Stimulated activated CD8-positive, alpha-beta memory T cell treated with anti-CD3 and anti-CD28 coated beads, Interleukin-12 subunit alpha, Interleukin-12 subunit beta, amount 100 ng/mL, for 4 hours (primary cell): ENCODE measurements at regions not wholly inside any gene's neighbourhood (a gene's known extent, or its start where the extent isn't known, plus 50 kb on each side); places are given as distances from the start of the nearest gene placed in this dataset.

Experiments
- DNase-seq: peaks from one replicate; pipeline ENCODE4 v3.0.0-alpha.2; 2020; ENCODE audit warnings: low read depth

DNA sequence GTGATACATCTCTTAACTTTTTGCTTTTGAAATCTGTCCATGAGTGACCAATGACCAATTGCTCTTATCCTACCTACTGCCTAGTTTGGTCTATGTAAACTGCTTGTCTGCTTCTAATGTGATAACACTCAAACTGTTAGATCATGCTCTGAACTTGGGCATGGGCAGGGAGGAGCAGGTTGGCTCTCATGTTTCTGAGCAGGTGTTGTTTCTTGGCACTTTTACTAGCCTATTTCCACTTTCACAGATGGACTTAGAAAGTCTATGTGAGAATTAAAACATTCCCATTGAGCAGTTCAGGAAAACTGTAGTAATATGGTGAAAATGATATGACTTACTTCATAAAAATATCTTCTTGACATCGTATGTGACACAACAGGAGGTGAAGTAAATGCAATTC lies 538.4 kb downstream of the HACE1 start:
- no peak for DNase-seq

DNA sequence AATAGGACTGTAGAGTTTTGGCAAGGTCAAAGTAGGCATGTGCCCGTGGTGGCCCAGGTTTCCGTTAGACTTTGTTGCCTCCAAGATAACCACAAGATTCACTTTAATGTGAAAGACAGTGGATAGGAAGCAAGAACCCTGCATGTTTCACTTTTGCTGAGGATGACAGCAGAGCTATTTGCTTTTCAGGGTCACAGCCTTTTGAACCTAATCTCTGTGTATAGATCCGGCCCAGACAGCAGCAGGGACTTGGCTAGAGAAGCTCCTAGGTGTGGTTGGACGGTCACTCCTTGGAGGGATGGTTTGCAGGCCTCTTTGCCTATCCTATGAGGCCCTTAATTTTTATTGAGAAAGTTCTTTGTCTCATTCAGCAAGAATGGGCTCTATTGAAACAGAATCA lies 538.8 kb downstream of the HACE1 start:
- no peak for DNase-seq

DNA sequence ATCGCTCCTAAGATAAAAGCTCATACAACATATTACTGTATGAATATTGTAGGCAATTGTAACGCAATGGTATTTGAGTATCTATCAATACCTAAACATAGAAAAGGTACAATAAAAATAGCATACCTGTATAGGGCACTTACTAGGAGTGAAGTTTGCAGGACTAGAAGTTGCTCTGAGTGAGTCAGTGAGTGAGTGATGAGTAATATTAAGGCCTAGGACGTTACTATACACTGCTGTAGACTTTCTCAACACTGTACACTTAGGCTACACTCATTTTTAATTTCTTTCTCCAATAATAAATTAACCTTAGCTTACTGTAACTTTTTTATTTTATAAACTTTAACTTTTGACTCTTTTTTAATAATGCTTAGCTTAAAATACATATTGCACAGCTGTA lies 546.9 kb downstream of the HACE1 start:
- no peak for DNase-seq

DNA sequence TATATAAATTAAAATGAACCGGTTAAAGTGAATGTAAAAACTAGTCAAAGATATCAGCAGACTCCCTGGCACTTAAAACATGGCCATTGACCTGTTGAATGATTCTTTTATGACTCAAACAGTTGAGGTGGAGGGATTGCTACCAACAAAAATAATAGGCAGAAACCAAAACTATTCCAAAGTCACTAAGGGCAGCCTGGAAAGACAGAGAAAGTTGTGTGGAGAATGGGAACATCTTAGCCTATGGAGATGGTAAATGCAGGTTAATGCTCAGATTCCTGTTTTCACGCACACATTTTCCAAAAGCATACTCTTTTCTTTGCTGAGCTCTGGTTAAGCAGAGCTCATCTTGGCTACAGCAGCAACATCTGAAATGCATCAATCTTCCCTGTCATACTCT lies 553.5 kb downstream of the HACE1 start:
- DNase-seq, result no peak

DNA sequence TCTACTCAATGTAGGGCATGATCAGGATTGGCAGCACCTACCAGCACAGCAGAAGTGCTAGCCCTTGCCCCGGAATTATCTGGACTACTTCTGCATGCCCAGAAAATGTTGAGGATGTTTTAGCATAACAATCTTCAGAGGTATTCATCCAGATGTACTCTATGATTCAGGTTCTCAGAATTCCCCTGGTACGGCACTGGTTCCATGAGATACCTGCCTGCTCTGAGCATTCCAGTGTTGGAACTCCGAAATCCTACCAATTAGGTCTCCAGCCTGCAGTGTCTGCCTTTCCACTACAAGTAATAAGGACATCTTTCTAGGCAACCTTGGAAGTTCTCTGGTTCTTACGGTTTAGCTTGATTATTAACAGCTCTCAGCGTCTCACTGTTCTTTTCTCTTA lies 554.5 kb downstream of the HACE1 start:
- no peak for DNase-seq

DNA sequence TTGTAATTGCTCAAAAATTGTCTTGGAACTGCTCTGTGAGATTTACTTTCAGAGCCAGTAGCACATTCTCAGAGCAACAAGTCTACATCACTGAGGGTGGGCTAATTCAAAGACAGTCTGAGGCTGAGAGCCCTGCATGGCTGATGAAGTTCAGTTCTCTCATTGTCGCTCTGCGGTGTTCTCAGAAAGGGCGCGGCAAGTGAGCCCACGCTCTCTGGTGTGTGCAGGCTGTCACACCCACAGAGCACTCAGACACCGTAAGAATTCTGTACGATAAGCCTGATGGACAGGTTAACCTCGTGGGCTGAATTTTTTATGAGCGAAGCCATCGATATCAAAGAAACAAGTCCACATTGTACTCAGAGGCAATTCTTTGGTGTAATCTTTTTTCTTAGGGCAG lies 557.8 kb downstream of the HACE1 start:
- no peak for DNase-seq

DNA sequence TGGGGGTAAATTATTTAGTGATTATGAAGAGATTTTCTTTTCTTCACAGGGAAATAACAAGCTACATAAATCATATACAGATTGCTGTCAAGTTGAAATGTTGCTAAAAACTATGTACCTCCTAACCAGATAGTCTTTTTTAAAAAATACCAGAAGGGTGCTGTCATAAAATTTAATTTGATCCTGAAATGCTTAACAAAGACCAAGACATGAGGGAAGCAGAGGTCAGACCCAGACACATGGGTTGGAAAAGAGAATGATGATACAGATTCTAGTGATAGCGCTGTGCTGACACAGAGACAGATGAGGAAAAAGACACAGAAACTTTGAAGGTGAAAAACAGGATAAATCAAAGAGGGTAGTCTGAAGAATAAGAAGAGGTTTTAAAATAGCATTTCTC lies 573.1 kb downstream of the HACE1 start:
- DNase-seq, result no peak

DNA sequence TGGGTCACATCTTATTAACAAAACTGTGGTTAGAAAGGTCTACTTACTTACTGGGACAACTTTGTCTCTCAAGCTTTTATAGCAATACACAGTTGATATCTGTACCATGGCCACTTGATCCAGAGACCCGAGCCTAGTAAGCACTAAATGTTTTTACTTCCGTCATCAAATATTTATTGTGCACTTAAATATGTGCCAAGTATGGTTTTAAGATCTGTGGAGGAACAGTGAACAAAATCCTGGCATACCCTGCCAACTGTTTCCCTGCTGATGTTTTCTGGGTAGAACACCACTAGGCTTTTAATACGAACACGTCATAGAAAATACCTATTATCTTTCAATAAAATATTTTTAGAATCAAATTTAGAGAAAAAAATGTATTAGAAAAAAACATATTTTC lies 574.8 kb downstream of the HACE1 start:
- no peak for DNase-seq

DNA sequence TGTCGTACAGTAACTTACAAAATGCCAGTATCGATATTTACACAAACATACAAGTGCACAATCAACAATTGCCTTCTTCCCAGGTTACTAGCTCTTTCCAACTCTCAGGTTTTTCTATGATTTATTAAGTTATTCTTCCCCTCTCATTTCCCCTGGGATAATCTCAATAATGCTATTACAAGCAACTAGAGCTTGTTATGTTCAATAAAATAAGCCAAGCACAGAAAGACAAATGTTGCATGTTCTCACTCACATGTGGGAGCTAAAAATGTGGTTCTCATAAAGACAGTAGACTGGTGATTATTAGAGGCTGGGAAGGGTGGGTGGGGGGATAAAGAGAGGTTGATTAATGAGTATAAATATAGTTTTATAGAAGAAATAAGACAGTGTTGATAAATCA lies 577.1 kb downstream of the HACE1 start:
- DNase-seq, result no peak

DNA sequence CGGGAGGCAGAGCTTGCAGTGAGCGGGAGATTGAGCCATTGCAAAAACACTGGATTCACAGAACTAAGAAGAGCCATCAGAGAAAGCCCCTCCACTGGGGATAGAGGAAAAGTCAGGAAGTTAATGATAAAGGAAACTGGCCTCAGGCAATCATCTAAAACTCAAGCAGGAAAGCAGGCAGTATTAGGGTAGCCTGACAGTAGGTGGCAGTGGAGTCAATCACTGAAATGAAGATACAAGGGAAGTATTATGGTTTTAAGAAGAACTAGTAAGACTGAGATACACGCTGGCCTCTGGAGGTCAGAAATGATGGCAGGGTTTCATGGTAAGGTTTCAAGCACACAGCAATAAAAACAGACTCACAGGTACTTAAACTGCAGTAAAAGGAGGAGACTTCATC lies 578.3 kb downstream of the HACE1 start:
- DNase-seq, result no peak

DNA sequence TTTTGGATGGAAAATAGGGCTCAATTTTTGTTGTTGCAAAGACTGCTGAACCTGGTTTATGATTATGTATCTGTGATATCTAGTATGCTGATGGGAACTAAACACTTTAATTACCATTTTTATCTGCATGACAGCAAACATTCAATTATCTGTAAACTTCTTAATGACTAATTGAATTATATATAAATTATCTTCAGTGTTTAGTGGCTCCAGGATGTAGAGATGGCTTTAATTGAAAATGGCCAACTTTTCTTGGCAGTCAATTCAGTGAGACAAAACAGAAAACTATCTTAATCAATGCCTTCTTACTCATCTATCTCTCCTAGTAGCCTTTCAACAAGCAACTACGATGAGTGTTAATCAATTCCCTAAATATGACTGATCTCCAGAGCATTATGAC lies 591.3 kb downstream of the HACE1 start:
- DNase-seq, result no peak

DNA sequence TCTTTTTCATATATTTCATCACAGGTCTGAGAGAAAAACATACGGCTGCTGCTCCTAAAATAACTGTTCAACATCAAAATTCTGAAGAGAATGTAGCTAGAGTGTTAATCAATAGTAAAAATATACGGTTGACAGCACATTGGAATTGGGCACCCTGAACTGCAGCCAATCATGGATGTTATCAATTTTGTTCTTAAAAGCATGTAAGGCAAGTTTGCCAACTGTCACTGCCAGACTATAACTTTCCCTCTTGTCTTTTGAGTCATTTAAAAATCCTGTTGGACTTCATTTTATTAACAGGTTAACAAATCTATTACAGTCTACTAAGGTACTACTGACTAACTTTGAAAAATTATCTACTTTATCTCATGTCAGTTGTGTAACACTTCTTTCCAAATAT lies 592.8 kb downstream of the HACE1 start:
- no peak for DNase-seq

DNA sequence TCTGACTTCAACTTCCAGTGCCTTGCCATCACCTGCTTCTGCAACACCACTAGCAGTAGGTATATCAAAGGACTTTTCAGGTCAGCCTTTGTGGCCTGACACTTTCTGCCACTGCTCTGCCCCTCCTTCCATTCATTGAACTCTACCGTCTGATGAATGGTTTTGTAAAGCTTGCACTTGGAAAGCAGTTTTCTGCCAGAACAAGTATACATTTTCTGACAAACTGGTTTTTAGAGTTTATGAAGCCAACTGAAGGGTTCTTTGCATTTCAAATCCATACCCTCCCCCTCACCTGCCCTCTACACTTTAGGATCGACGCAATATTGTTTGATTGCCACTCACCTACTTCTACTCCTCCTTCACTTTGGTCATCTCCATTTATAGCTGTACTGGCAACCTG lies 603.1 kb downstream of the HACE1 start:
- DNase-seq, result no peak

DNA sequence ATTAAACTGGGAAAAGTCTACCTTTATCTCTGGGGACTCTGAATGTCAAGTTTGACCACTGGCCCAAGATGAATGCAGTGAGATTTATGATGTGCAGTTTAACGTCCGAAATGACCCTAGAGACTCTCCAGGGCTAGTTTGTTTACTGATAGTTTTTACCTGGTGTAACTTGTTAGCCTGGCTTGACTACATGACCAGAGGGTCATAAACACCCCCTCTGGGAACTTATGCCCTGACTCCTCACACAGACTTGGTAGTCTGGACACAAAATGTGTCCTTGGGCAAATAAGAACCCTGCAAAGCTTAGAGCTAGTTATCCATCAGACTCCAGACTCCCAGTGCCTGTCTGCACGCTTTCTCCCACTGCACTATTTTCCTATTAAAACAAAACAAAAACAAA lies 606.5 kb downstream of the HACE1 start:
- DNase-seq, result no peak

DNA sequence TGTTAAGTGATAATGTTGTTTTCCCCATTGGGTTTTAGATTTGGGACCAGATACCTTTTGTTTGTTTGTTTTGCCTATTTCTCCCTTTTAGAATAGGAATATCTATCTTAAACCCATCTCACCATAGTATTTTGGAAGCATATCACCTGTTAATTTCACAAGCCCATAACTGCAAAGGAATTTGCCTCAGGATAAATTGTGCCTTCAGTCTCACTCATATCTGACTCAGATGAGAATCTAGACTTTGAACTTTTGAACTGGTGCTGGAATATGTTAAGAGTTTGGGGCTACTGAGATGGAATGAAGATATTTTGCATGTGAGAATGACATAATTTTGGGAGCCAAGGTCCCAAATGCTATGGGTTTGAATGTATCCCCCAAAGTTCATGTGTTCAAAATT lies 607.4 kb downstream of the HACE1 start:
- no peak for DNase-seq

DNA sequence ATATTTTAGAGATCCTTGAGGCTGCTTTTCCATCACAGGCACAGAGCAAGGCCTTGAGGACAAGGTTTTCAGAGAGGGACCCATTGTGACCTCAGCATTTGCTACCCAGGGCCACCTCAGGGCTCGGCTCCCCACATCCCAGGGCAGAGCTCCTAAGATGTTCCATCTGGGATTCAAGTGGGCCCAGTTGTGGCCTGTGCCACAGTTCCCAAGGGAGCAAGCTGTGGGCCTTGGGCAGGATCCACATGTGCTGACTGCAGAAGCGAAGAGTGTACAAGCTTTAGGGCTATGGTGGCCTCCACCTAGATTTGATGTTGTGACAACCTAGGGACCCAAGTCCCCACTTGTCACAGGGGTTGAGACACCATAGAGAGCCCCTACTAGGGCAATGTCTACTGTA lies 608.1 kb downstream of the HACE1 start:
- no peak for DNase-seq

DNA sequence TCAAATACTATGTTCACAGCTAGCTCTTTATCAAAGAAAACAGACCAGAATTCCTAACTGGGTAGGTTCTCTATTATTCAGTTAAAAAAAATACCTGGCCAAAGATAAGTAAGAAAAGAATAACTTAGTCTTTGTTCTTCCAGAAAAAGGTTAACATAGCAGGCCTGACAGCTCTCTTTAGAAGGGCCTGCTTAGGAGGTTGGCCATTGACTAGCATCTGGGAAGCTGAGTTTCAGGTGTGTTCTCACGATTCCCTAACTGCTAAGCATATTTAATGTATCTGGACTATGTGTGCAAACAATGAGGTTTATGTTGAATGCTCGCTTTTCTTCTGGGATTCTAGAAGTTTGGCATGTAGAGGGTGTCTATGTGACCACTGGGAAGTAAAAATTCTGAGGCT lies 618.9 kb downstream of the HACE1 start:
- DNase-seq, result no peak

DNA sequence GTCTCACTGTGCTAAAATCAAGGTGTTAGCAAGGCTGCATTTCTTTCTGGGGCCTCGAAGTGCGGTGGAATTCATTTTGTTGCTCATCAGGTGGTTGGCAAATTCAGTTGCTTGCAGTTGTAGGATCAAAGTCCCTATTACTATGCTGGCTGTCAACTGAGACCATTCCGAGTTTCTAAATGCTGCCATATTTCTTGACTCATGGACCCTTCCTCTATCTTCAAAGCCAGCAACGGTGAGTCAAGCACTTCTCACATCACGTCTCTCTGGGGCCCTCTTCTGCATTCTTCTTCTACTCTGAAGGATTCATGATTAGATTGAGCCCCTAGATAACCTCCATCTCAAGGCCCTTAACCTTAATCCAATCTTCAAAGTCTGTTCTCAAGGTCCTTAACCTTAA lies 619.7 kb downstream of the HACE1 start:
- DNase-seq, result no peak

DNA sequence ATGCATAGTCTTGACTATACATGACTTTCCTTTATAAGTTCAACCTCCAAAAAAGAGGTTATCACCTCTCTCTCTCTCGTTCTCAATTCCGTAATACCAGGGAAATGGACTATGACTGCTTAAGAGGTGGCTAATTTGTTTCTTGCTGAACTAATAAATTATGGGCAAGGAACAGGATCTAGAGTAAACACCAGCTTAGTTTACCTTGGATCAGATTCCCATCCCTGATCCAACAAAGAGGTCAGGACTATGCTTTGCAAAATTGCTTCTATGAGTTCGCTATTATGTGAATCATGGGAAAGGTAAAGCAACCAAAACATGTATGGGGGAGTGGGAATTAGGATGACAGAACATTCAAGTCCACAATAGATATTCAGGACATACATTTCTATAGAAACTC lies 630.7 kb downstream of the HACE1 start:
- DNase-seq, result no peak

DNA sequence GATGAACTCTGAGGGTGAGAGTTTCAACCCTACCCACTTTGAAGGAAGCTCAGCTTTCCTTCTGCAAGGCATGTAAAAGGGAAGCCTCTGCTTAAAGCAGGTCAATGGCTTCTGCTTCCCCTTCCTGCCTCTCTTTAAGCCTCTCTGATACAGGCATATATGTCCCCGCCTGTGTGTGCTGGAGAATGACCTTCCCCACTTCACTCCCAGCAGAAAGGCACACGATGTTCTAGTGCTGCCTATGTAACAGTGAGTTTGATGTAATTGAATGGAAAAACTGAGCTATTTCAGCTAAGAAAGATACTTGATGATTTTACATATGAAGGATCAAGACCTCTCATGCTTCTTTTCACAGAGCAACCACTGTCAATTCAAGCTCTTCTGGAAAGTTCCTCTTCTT lies 632.2 kb downstream of the HACE1 start:
- no peak for DNase-seq

DNA sequence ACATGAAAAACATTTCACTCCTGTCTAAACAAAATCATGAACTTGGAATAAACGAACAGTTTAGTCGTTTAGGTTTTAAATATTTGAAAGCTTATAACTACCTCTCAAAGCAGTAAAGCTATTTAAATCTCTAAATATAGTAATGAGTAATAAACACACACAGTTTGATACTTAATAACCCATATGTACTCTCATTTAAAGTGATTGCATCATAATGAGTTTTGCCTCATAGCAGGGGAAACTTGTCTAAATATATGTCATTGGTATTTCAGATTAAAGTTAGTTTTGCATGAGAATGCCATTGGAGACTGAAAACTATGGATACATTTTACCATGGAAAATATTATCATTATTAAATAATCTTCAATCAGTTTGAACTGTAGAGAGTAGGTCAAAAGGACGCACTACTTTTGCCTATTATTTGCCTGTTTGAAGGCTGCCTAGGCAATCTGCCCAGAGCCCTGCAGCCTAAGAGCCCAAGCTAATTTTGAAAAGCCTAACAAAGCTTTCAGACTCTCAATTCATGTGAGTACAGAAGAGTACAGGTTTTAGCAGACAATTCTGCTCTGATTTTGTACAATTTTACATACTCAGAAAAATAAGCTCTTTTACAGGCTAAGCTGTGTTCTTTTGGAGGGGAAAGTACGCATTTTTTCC lies 632.8 kb downstream of the HACE1 start:
- no peak for DNase-seq

DNA sequence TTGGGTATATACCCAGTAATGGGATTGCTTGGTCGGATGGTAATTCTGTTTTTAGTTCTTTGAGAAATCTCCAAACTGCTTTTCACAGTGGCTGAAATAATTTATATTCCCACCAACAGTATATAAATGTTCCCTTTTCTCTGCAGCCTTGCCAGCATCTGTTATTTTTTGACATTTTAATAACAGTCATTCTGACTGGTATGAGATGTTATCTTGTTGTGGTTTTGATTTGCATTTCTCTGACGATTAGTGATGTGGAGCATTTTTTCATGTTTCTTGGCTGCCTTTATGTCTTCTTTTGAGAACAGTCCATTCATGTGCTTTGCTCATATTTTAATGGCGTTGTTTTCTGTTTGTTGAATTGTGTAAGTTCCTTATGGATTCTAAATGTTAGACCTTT lies 641.6 kb downstream of the HACE1 start:
- DNase-seq, result no peak

DNA sequence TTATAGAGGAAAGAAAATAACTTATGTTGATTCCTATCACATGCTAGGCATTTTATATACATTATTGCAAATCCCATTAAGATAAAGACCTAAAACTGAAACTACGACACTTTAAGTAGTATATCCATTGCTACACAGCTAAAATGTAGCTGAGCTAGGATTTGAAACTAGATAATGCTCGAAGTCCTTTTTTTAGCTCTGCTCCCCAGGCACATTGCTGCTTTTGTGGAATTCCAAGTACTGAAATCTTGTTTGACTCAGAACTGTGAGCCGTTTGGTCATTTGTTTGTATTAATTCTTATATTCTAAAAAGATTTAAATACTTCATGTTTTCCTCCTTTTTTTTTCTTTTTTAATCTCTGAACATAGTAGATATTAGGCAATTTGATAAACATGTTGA lies 644.8 kb downstream of the HACE1 start:
- DNase-seq, result no peak

DNA sequence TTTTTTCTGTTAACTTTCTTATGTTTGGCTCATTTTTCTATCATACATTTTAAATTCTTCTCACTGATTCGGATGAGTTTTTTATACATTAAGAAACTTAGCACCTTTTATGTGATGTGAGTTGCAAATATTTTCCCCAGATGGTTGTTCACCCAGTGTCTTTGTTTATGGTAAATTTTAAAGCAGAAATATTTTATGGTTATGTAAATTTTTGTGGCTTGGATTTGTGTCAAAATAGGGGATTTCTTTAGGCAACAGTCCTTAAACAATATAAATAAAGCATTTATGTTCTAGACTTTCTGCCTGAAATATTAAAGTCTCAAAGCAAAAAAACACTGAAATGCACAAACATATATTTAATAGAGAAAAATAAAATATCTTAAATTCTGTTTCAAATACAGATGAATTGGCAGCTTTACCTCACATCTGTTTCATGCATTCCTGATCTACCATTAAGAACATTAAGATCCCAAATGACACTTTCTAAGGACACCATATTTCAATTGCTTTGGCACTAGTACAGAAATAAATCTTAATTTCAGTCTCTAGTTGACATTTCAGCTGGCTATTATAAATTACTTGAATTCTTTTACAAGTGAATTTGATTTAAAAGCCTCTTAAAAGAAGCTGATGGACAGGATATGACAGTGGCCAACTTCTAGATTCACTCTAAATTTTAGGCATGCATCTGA lies 646.6 kb downstream of the HACE1 start:
- no peak for DNase-seq
